Choroid plexus epithelial cell (primary cell): ENCODE measurements at regions not wholly inside any gene's neighbourhood (a gene's known extent, or its start where the extent isn't known, plus 50 kb on each side); places are given as distances from the start of the nearest gene placed in this dataset.
A peak's percentile ranks its signal among the peaks of the same experiment; 100 is the strongest.
"Not testable (repeated sequence)": the region's sequence is repeated elsewhere in the genome, so short reads cannot be mapped to it uniquely, and the experiment has no call there.

Source experiments
- DNase-seq: peaks from one replicate; pipeline ENCODE4 v3.0.0-alpha.2; 2010; ENCODE audit warnings: low read depth
- H3K4me3 ChIP-seq: 2 replicates; pipeline ENCODE4 v1.5.1; 2011; ENCODE audit warnings: low read depth, mild to moderate bottlenecking, control low read depth, low read length, moderate library complexity
- TF ChIP-seq, protein P1 (sequence below): conservative IDR thresholded peaks from 2 replicates; pipeline ENCODE4 v1.5.1; 2011; ENCODE audit warnings: low read depth, mild to moderate bottlenecking, control low read depth, inconsistent platforms, low read length, moderate library complexity

- no peak overlapping the region for H3K4me3 ChIP-seq
- peak; percentile 80 for DNase-seq
- TF ChIP-seq, protein P1, sequence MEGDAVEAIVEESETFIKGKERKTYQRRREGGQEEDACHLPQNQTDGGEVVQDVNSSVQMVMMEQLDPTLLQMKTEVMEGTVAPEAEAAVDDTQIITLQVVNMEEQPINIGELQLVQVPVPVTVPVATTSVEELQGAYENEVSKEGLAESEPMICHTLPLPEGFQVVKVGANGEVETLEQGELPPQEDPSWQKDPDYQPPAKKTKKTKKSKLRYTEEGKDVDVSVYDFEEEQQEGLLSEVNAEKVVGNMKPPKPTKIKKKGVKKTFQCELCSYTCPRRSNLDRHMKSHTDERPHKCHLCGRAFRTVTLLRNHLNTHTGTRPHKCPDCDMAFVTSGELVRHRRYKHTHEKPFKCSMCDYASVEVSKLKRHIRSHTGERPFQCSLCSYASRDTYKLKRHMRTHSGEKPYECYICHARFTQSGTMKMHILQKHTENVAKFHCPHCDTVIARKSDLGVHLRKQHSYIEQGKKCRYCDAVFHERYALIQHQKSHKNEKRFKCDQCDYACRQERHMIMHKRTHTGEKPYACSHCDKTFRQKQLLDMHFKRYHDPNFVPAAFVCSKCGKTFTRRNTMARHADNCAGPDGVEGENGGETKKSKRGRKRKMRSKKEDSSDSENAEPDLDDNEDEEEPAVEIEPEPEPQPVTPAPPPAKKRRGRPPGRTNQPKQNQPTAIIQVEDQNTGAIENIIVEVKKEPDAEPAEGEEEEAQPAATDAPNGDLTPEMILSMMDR: peak; percentile 10
Observed at GRCh38 chr12:19771858-19772257, 332.6 kb downstream of the AEBP2 start.

GRCh38 chr12:19772776-19773175 lies 333.5 kb downstream of the AEBP2 start:
- no peak for DNase-seq
- TF ChIP-seq, protein P1: no peak
- H3K4me3 ChIP-seq: no peak overlapping the region

- TF ChIP-seq, protein P1: no peak
- H3K4me3 ChIP-seq: no peak overlapping the region
- DNase-seq: no peak
Observed at GRCh38 chr12:19775241-19775640, 335.9 kb downstream of the AEBP2 start.

- not testable (repeated sequence) for DNase-seq, H3K4me3 ChIP-seq
Observed at GRCh38 chr12:19775976-19776375, 336.7 kb downstream of the AEBP2 start.

GRCh38 chr12:19778172-19778571 lies 338.9 kb downstream of the AEBP2 start:
- H3K4me3 ChIP-seq: no peak overlapping the region
- DNase-seq: peak; percentile 53
- TF ChIP-seq, protein P1: no peak

DNA sequence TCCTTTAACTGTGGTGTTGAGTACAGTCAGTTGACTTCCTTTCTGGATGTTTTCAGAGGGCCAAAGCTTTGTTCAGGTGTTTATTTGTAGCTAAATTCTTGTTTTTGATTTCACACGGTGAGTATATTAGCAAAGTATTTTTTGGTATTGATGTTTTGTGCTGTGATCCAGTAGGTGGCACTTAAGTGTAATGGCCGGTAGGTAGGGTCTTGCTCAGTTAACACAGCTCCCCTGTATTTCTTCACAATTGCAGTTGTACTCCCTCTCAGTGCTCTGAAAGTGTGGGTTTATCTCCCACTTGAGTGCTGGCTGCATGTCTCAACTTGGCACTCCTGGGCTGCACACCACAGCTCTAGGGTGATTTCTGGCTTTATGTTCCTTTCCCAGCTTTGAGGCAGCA lies 339.5 kb downstream of the AEBP2 start:
- TF ChIP-seq, protein P1: peak; percentile 26
- peak; percentile 39 for DNase-seq
- H3K4me3 ChIP-seq: no peak overlapping the region

DNA sequence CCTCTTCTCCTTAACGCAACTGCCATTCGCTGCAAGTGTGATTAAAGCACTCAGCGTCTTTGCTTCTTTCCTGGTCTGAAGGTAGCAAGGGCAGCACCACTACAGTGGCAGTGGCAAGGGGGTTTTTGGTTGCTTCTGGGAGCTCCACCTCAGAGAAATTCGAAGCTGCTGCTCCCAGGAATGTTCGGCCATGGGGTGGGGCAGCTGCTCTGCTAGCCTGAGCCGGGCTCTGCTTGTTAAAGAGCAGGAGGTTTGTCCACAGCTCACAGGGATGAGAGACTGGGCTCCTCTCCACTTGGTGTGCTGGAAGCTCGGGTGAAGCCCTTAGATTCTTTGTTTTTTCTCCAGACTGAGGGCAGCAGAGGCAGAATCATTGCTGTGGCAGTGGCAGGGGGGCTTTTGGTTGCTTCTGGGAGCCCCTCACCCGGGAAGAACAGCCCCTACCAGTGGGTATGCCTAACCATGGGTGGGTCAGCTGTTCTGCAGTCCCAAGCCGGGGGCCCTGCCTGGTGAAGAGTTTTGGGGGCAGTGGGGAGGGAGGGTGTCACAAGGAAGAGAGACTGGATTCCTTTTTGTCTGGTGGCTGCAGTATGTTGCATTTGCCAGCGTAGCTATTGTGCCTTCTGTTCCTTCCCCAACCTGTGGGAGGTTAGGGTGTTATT lies 340.2 kb downstream of the AEBP2 start:
- no peak overlapping the region for H3K4me3 ChIP-seq
- DNase-seq: peak; percentile 28
- TF ChIP-seq, protein P1: peak; percentile 10

GRCh38 chr12:19780460-19780859 lies 341.2 kb downstream of the AEBP2 start:
- H3K4me3 ChIP-seq: no peak overlapping the region
- no peak for DNase-seq
- TF ChIP-seq, protein P1: no peak
